C1 segment of cervical spinal cord (tissue), 14 donors: ENCODE measurements at regions not wholly inside any gene's neighbourhood (a gene's known extent, or its start where the extent isn't known, plus 50 kb on each side); places are given as distances from the start of the nearest gene placed in this dataset.

ENCODE experiments used
- DNase-seq, 14 donors: peaks; one replicate each; lab custom pipeline; 2025; lab: John Stamatoyannopoulos, UW

- DNase-seq: no peak
These were observed 473.7 kb downstream of the ARHGEF28 start for GRCh38 chr5:74099538-74100267.

GRCh38 chr5:74098941-74099340, 472.9 kb downstream of the ARHGEF28 start:
- no peak for DNase-seq

DNA sequence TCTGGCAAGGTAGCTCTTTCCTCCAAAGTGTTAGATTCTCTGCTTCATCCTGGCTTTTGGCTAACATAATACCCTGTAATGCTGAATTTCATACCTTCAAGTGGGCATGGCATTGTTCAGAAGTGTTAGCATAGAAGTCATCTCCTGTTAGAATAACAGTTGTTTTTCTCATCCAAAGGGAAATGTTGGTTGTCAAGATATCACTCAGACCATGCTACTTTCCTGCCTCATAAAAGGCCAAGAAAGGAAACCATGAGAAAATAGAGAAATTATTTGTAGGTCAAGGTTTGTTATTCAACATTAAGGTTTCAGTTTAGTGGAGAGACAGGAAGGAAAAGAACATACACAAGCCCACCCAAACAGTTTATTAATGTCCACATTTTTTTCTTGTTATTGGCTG, 472.5 kb downstream of the ARHGEF28 start:
- DNase-seq: no peak

DNA sequence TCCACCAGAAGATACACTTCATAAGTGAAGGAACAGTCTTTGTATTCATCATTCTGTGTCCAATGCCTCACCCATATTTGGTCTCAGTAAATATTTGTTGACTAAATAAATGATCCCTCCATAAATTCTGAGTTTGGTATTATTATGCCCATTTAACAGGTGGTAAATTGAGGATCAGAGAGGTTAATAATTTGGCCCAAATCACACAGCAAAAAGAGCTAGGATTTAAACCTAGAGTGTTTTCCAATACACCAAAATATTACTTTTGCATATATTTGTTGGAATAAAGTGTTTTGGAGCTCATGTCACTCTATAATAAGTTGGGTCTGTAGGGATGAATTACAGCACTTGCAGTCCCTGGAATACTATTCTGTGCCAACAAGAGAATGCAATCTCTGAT, 470.3 kb downstream of the ARHGEF28 start:
- DNase-seq: no peak

DNA sequence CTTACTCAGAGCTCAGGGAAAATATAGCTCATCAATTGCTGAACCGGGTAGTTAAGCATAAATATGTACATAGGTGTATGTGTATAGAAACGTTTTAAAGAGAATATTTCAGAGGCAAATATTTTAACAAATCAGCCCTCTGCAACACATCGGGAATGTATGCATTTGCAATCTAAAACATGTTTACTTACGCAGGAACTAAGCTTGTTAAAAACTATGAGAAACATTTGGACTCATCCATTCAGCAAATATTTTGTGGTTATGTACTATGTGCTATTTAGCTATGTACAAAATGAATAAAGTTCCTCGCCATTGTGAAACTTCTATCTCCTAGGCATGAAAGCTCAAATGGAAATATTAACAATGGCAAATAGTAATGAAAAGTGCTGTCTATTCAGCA, 469.9 kb downstream of the ARHGEF28 start:
- no peak for DNase-seq

- no peak for DNase-seq
These were observed 468.7 kb downstream of the ARHGEF28 start for GRCh38 chr5:74094782-74095108.

- no peak for DNase-seq
These were observed 468.2 kb downstream of the ARHGEF28 start for GRCh38 chr5:74094096-74094781.

DNA sequence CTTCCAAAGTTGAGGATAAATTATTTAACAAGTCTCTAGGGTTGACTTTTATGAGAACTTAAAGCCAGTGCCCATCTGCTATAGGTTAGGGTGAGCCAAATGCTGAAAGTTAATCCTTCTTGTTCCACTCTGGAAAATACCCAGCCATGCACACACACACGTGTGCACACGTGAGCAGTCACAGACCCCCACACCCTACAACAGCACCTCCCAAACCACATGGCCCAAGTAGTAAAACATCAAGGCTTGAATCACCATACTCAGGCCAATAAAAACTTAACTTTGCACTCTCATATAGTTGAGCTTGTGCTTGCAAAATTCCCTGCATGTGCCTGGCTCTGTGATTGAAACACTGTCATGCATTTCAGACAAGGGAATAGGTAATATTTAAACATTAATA, 467.6 kb downstream of the ARHGEF28 start:
- DNase-seq: no peak

DNA sequence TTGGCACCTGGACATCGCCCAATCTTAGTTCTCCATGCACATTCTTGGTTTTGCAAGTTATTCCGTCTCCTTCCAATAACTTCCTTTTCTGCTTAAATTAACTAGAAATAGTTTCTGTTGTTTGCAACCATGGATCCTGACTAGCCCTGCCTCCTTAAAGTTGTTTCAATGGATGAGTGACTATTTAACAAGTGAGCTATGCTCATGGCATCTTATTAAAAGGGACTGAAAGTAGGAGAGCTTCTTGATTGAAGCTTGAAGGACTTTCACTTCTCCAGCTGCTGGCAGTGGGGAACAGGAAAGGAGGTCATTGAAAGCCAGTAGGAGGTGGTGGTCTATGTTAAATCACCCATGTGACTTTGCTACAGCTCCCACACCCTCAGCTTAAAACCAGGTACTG, 466.8 kb downstream of the ARHGEF28 start:
- DNase-seq: no peak

DNA sequence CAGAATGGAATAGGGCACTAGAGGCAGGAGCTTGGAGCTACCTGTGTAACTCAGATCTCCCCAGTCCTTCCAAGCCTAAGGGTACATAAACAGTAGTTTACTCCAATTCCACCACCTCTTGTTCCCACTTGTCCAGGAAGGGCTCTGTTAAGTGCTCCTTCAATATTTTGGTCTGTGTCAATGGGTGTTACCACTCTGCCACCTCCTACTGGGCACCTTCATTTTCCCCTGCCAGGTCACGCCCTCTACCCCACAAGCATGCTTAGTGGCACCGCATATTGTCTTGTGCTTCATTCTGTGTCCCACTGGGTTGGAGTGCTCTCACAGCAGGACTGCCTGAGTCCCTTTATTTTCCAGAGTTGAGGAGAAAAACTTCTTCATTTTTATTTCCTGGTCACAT, 459.8 kb downstream of the ARHGEF28 start:
- no peak for DNase-seq

DNA sequence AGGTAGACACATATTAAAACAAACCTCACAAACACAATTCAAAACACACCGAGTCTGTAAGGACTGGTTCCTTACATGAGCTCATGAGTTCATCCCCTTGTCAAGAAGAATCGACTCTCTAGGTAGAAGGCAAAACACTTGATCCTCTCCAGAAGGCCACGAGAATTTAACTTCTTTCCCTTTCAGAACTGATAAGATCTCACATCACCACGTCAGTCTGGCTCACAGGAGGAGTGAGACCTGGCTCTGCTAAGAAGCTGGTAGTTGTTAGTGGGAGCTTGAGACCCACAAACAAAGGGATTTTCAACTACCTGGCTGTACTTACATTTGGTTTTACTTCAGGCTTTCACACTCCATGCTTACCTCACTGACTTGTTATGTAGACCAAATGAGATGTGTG, 459.2 kb downstream of the ARHGEF28 start:
- DNase-seq: no peak

GRCh38 chr5:74083096-74083791, 457.2 kb downstream of the ARHGEF28 start:
- no peak for DNase-seq

DNA sequence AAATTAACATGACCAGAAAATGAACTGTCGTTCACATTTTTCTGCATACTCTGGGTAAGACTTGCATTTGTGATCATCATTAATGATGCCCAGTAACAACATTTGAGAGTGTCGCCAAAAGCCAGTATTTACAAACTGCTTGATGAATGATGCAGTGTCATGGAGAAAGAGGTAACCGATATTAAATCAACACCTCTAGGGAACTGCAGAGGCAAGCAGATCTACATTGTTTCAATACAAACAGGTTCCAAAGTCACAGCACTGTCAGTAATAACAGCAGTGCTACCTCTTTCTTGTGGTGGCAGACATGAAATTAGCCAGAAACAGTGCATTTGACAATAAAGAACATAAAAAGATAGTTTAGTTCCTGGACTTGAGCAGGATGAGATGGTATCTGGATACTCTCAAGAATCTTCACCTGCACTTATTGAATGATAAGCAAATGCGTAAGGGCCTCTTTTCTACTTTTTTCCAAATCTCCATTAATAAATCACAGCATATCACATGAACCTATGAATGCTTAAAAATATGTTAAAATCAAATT, 456.6 kb downstream of the ARHGEF28 start:
- DNase-seq: no peak

DNA sequence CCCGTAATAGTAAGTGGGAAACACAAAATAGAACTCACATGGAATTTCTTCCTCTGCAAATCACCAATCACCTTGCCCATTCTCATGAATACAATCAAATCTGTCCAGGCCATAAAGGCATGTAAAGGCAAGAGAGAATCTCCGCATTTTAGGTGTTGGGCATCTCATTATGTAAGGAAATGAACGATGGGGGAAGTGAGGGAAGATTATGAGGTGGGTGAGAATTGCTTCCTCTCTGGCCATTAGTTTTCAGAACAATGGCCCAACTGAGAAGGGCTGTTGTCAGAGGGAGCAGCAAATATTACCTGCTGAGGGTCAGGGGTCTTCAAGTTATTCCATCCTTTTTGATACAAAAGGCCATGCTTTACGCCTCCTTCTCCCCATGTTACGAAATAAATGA, 455.1 kb downstream of the ARHGEF28 start:
- no peak for DNase-seq

- no peak for DNase-seq
These were observed 454.1 kb downstream of the ARHGEF28 start for GRCh38 chr5:74079971-74080556.

DNA sequence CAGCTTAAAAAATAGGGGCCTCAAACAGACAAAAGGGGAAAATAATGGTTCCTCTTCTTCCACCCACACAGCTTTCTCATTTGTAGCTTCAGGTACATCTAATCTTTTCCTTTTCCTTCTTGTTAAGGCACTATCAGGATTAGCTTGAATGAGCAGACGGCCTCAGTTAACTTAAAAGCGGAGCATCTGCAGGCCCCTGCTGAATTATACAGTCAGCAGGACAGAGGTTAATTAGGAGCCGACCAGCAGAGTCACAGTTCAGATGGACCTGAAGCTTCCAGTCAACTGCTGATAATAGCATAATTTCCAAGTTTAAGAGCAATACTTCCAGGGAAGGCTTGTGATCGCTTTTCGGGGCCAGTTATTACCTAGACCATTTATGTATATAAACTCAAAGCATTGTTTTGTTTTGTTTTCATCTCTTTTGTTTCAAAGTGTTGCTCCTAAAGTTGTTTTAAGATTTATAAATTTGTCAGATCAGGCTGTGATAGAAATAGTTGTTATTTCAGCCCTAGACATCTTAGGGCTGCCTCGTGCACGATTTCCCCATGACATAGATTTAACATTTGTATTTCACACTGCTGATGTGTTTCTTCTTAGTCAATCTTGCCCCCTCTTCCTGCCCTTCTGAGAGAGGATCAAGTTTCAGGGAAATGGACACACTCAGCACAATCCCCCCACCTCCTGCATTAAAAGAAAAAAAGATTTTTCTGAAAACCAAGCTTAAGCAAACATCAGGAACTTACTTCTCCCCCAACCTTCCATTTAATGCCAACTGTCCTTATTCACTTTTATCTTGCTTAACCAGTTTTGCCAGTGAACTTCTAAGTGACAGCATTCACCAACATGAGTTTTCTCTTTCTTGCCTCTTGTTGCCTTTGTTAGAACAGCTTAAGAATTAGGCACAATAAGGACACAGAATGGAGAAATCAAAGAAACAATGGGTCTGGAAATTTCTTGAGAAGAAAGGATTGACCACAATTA, 449.8 kb downstream of the ARHGEF28 start:
- no peak for DNase-seq

- no peak for DNase-seq
These were observed 448.1 kb downstream of the ARHGEF28 start for GRCh38 chr5:74074111-74074510.

GRCh38 chr5:74073257-74073656, 447.3 kb downstream of the ARHGEF28 start:
- DNase-seq: no peak

DNA sequence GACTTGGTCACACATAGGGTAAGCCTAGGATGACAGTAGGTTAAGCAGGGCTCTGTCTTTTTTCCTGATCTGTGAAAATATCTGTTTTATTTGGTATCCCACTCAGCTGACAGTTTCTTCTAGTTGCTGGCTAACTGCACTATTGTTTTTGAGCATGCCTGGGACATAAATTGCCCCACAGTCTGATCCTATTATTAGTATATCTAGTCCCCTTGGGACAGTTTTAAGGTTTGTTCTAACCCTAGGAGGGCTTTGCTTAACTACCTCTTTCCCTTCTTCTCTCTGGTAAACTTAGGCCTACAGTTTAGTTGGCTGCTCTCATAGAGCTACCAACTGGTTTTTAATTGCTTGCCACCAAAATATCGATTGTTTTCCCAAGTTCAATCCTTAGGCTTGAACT, 446.6 kb downstream of the ARHGEF28 start:
- DNase-seq: no peak

DNA sequence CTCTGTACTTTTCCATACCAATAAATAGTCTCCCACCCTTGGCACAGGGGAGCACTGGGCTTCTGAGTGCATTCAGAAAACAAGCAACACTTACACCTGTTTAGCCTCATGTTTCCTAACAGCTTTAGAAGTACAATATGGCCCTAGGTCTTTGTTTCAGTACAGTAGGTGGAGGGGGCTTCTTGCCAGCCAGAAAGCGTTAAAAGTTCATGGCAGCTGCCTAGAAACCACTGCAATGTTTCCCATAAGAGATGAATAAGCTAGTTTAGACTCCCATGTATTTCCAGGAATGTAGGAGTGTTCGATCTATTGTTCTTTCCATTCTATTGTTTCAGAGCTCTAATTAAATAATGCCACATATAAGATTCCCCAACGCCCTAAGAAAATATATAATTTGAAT, 444.8 kb downstream of the ARHGEF28 start:
- DNase-seq: no peak

GRCh38 chr5:74069741-74070140, 443.7 kb downstream of the ARHGEF28 start:
- DNase-seq: no peak
